NCI-H2171 treated with DMSO at 0.1 percent for 48 hours (cell line): ENCODE measurements at regions not wholly inside any gene's neighbourhood (a gene's known extent, or its start where the extent isn't known, plus 50 kb on each side); places are given as distances from the start of the nearest gene placed in this dataset.
"Not testable (repeated sequence)": the region's sequence is repeated elsewhere in the genome, so short reads cannot be mapped to it uniquely, and the experiment has no call there.

Source experiments
- DNase-seq: peaks from one replicate; lab custom pipeline; 2025; lab: John Stamatoyannopoulos, UW

DNA sequence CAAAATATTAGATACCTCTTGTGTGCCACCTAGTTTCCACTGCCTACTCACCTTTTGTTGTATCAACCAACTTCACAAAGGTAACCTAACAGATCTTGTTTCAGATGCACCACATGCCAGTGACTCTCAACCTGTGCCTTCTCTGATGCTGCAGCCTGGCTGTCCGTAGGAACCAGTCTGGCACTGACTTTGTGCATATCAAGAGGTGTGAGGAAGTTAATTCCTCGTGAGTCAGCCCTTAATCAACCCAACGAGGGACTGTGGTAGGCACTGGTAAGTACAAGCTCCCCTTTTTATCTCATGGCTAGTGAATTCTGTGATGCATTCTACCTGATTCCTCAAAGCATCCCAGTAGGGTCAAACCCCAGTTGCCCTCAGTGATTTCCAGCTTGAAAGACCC, 215.4 kb upstream of the CTNND2 start:
- DNase-seq, result no peak

DNA sequence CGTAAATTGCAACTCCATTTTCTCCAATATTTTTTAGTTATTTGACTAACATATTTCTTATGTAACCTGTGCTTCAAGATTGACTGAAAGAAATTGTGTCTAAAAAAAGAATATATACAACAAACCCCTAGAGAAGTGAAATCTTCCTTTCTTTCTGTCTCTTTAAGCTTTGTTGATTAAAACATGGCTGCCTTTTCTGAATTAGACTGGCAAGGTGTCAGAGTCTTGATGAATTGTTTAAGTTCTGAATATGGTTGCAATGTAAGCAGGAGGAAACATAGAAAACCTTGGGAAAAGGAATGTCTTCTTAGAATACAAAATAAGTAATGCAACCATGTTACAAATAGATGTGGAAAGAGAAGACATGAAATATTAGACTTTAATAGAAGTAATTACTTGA, 209.8 kb upstream of the CTNND2 start:
- DNase-seq, result no peak

DNA sequence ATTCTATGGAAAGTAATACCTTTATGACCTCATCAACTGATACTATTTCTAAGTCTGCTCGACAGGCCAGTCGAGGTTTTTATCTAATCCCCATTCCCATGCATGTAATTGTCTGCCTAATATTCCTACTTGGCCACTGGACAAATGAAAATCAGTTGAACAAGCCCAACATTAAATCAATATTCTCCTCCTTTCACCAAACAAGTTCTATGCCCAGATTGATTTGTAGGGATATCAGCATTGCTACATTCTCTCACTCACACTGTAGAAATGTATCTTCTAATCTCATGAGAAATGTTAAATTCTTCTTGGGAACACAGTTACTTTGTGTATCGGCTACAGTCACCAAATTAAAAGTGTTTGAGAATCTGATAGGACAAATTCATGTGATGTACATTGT, 208.8 kb upstream of the CTNND2 start:
- DNase-seq, result no peak

DNA sequence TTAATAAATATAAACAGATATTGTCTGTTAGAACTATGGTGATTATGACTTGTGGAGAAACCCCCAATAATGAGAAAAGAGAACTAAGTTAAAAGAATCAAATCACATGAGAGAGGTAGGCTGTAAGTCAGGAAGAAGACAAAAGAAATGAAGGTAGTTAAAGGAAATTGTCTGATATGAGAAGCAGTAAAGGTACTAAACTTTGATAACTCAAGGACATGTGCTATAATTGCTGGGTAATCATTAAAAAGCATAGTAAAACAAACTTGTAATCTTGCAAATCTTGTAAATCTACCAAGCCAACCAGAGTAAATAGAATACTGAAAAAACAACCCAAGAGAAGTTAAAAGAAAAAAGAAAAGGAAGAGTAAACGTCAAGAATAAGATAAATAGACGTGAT, 207.0 kb upstream of the CTNND2 start:
- no peak for DNase-seq

DNA sequence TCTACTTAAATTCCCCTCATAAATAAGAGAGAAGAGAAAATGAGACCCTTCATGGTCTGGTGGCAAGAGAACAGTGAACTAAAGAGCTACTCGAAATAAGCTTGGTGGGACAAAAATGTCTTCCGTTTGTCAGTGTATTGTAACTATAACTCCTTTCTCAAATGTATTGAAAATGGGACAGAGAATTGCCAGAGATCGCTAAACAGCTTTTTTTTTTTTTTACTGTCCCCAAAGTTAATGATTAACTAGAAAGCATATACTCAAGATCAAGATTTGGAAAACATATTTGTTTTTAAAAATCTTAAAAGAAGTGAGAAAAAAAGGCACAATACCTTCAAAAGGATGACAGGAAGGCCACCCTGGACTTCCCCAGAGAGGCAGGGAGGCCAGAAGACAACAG, 206.4 kb upstream of the CTNND2 start:
- DNase-seq, result no peak

DNA sequence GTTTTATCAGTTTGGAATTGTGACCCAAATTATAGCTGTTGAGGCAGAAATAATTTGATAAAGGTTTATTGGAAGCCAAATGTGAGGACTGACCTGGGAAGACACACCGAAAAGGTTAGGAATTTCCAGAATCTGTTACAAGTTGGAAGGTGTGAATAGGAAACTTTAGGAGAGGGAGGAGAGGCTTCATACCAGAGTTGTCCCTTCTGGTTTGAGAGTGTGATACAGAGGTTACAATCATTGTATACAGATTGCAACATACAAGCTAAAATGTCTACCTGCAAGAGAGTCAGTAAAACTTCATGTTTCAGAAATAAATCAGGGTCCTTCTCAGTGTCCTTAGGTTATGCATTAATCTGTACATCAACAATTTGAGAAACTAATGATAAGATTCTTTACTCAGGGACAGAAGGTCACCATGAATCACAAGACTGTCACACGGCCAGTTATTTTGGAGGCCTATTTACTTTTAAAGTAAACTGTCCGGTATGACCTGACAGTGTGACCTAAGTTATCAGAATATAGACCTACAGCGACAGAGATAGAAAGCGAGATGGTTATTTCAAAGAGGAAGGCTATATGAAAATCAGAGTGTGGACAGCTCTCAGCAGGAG, 204.9 kb upstream of the CTNND2 start:
- no peak for DNase-seq

DNA sequence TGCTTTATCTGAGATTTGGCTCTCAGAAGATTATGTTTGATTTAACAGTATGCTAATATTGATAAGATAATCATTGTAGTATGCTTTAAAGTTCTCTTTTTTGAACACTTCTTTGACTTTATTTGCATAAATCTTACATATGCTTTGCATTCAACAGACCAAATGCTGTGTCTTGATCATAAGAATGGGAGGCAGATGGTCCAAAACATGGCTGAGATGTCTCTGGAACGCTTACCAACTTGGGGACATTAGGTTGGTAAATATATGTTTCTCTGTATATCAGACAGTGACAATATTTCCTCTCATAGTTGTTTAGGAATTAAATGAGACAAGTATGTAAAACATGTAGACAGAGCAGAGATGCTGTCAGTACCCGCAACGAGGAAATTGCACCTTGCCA, 197.9 kb upstream of the CTNND2 start:
- no peak for DNase-seq

DNA sequence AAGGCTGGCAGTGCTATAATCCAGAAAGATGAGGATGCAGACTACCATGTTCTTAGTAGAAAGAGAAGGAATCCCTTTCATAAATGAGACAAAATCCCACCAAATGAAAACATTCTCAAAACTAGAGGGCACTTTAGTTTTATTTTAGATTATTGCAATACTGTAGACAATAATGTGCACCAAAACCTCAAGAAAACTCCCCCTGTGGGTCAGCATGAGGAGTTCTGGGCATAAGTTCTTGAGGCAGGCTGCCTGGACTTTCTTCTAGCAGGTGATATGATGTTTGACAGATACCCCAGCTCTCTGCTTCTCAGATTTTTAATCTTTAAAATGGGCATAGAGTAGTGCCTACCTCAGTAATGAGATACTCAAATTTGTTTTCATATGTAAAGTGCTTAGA, 196.3 kb upstream of the CTNND2 start:
- DNase-seq, result no peak

DNA sequence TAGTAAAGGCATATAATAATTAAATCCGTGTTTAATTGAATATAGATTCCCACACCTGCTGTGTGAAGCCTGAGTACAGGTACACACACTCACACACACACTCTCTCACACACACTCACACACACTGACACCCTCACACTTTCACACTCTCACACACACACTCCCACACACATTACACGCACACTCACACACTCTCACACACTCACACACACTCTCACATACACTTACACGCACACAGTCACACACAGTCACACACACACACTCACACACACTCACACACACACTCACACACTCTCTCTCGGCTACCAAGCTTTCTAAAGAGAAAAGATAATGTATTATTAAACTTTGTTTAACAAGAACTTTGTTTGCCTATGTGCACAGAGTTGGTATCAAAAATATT, 195.1 kb upstream of the CTNND2 start:
- DNase-seq, result no peak

DNA sequence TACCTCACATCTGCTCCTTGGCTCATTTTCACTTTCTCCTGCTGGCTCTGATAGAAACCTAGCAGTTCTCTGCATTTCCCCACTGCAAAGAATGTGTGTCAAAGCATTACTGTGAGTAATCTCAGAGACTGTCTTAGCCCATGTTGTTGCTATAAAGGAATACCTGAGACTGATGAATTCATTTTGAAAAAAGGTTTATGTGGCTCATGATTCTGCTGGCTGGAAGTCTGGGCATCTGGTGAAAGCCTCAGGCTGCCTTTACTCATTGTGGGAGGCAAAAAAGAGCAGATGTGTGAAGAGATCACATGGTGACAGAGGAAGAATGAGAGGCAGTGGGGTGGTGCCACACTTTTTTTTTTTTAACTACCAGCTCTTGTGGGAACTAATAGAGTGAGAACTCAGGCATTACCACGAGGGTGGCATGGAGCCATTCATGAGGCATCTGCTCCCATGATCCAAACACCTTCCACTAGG, 191.6 kb upstream of the CTNND2 start:
- peak; percentile 30 for DNase-seq

DNA sequence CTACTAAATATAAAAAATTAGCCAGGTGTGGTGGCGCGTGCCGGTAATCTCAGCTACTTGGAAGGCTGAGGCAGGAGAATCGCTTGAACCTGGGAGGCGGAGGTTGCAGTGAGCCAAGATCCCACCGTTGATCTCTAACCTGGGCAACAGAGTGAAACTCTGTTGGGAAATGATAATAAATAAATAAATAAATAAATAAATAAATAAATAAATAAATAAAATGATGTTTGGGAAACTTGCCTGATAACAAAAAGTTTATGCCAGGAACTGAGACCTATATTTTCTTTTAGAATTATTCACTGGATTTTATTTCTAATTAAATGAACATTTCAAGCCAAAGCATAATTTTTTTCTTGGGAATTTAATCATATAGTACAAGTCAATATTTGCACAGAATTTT, 189.3 kb upstream of the CTNND2 start:
- DNase-seq, result no peak

DNA sequence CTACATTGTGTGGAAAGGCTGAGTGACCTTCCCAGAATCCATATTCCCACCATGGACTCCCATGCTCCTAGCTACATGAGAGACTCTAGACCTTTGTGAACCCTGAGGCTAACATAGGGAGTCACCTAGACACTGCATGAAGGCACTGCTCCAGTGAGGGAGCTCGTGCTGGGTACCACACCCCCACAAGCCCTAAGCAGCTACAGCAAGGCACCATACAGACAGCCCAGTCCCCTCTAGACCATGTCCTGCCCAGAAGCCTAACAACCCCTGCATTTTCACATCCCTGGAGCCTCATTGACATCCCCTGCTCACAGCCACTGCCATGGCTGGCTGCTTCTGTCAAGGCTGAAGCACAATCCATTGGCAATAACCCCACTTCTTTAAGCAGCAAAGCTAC, 176.5 kb upstream of the CTNND2 start:
- no peak for DNase-seq

DNA sequence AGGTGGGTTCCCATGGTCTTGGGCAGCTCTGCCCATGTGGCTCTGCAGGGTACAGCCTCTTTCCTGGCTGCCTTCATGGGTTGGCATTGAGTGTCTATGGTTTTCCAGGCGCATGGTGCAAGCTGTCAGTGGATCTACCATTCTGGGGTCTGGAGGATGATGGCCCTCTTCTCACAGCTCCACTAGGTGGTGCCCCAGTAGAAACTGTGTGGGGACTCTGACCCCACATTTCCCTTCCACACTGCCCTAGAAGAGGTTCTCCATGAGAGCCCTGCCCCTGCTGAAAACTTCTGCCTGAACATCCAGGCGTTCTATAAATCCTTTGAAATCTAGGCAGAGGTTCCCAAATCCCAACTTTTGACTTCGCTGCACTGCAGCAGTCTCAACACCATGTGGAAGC, 174.0 kb upstream of the CTNND2 start:
- not testable (repeated sequence) for DNase-seq

DNA sequence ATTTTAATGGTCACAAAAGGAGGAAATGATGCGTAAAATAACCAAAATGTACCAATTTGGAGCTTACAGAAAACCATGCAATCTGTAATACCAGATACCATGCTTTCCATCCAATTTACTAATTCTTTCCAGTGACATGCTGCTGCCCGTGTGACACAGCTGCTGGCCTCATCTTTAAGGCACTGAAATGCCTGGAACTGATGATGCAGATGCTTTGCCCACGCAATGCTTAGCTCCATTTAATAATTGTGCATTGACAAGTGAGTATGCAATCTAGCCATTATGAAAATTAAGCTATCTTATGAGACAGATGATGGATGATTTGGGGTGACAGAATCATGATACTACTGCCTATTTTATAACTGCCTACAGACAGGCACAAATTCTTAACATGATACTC, 169.2 kb upstream of the CTNND2 start:
- DNase-seq, result no peak

DNA sequence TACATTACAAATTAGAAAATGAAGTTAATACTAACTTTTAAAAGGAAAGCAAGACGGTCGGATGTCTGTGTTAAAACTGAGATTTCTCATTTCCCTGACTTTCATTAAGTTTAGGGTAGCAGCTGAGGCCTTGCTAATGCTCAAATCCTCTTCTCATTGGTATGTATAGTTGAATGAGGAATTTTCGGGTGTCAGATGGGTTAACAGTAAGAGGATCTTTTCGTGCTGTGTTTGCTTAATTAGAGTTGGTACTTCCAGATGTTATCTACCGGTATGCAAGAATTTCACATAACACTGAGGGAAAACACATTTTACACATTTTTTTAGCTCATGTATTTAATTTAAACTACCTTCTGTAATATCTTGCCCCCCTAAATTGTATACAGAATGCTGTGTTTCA, 168.2 kb upstream of the CTNND2 start:
- DNase-seq, result no peak

DNA sequence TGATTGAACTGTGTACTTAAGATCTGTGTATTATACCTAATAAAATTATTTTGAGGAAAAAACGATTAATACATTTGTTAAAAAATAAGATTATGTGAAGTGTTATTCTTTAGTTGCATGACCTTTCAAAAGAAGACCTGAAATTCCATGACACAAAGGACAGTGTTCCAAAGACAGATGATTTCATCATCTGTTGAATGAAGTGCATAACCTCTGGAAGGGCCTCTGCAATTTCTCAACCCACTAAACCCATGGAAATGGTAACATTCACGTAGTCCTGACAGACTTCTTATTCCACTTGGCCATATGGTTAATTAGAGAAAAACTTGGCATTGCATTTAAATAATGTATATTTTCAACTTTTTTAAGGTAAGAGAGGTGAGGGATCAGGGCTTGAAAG, 167.2 kb upstream of the CTNND2 start:
- no peak for DNase-seq

DNA sequence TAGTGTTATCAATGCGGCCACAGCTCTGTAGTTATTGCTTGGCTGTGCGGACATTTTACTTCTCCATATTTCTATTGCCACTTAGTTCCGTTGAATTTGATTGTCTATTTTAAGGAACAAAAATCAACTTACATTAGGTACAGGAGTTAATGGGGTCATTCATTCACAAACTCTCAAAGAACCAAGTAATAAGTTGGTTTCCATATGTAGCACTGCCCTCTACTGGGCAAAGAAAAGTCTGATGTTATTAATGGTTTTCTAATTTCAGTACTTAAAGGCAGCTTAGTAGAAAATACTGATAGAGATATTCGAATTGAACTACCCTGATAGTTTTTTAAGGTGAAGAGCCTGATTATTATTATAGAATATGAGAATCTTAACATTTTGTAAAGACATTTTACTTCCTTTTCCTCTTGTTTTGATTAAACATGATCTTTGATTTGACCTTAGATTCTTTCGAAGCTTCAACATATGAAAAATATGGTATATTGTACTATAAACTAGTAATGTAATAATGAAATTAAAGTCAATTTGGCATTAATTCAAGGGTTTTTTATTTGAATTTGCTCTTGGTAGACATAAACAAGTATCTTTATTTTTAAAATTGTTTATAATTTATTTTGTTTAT, 119.5 kb upstream of the CTNND2 start:
- DNase-seq, result peak; percentile 69

DNA sequence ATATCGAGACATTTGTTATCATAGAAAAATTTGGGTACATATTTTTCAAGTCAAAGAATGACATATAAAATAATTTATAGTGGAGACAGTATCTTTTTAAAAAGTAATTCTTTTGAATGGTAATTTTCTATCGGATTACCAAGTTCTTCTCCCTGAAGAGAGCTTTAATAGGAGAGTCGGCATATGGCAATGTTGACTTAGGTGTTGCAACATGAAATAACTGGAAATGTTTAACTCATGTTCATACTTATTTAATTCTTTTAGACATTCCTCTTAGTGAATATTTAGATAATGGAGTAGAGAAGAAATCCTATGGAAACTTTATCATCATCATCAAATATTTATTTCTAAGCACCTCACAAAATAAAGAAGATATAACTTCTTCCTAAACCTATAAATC, 118.2 kb upstream of the CTNND2 start:
- peak; percentile 62 for DNase-seq

DNA sequence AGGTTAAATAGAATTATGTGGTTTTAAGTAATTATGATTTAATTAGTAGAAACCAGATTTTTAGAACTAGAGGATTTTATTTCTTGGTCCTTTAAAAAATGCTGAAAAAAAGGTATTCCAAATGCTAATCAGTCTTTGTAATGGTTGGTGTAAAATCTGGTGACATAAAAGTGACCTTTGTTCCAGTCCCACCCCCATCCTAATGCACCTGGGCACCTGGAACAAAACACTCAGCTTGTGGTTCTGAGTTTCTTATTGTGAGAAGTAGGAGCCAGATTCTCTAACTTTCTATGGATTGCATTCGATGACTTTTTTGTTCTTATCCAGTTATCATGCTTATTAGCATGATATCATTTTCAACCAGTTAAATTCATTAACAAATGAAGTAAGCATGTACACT, 115.1 kb upstream of the CTNND2 start:
- no peak for DNase-seq

DNA sequence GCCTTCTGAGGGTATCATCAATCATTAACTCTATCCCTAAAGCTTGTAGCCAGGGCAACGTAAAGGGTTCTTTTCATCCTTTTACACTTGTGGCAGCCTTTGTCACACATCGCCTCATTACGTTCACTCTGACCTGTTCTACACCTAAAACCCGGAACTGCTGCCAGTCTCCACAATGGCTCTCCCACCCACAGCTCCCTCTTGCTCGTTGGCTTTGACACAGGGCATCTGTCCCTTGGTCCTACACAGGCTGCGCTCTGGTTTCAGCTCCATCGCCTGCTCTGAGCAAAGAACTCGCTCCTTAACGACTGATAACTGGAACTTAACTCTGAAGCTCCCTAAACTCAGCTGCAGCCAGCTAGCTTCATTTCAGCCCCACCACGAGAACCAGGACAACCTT, 112.8 kb upstream of the CTNND2 start:
- DNase-seq, result peak; percentile 26

DNA sequence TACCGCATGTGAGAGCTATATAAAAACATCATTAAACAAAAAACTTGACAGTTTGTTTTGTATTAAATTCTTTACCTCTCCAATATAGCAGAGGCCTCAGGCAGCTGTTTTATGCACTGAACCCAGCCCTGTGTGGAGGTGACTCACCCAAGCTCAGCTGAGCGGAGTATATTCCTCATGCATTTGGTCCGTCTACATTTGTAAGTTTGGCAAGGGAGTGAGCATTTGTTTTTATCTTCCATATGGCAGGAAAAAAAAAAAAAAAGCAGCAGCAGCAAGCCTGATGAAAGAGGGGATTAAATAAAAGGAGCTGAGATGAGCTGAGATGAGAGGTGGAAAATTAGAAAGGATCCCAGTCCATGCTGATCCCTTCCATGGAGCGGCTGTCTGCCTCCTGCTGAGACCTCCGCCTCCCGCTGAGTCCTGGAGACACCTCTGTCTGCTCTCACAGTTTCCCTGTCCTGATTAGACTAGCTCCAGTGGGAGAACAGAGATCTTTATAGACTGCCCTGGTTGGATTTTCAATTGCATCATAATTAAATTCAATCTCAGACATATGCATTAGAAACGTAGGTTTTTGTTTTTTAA, 112.0 kb upstream of the CTNND2 start:
- DNase-seq, result peak; percentile 89

DNA sequence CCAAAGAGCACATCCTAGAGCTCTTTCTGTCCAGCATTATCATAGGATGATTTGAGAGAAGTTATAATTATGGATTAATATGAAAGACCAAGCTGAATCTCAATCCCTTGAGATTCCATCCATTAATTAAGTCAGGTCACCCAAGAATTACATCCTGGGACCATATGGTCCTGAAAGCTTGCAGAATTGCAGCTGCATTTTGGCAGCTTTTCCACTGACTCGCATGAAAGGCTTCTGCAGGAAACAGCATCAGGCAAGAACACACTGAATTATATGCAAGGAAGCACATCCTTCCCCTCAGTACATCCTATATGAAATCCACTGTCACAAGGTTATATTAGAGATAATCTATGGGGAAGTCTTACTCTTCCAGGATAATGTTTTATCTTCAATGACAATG, 109.1 kb upstream of the CTNND2 start:
- peak; percentile 47 for DNase-seq

DNA sequence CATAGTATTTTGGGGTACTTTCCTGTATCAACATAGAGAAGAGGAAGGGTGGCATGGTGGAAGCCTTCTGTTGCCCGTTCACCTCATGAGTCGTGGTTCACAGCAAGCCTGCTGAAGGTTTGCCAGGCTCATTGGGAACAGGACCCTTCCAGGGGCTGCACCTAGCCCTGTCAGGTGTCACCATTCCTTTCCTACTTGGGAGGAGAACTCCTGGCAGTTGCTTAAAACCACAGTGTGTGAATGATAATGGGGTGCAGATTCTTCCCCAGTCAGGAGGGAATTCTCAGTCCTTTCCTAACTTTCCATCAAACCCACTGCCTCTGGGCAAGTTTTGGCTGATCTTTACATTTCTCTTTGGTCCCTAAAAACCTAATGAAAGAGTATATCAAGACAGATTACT, 99.4 kb upstream of the CTNND2 start:
- DNase-seq, result no peak

DNA sequence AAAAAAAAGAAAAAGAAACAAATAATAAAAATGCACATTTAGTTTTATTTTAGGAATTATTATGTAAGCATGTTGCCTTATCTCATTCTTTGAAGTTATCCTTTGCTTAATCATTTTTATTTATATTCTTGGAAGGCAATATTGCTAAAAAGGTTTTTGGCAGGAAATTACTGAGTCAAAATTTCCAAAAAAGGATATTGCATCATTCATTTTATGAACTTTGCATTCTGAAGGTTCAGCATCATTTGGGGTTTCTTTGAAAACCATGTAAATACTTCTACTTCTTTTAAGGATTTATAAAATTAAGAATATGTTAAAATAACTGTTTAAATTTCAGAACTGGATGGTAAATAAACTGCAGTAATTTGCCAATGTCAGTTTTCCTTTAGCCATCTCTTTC, 94.2 kb upstream of the CTNND2 start:
- no peak for DNase-seq
